Osteocyte (in vitro differentiated cells): ENCODE measurements at regions not wholly inside any gene's neighbourhood (a gene's known extent, or its start where the extent isn't known, plus 50 kb on each side); places are given as distances from the start of the nearest gene placed in this dataset.
"Not testable (repeated sequence)": the region's sequence is repeated elsewhere in the genome, so short reads cannot be mapped to it uniquely, and the experiment has no call there.

Experiments
- DNase-seq: peaks from one replicate; pipeline ENCODE4 v3.0.0; 2021; ENCODE audit warnings: mixed read lengths; ENCODE audit not compliant: unreplicated experiment; ENCODE audit errors: extremely low spot score
- H3K27ac Mint-ChIP-seq: one replicate; pipeline ENCODE4 v1.8.0; 2021; ENCODE audit warnings: mild to moderate bottlenecking, mixed read lengths; ENCODE audit not compliant: unreplicated experiment
- H3K27me3 Mint-ChIP-seq: one replicate; pipeline ENCODE4 v1.8.0; 2021; ENCODE audit warnings: mixed read lengths; ENCODE audit not compliant: unreplicated experiment
- H3K36me3 Mint-ChIP-seq: one replicate; pipeline ENCODE4 v1.8.0; 2021; ENCODE audit warnings: mixed read lengths; ENCODE audit not compliant: unreplicated experiment
- H3K4me1 Mint-ChIP-seq: one replicate; pipeline ENCODE4 v1.8.0; 2021; ENCODE audit warnings: mixed read lengths; ENCODE audit not compliant: unreplicated experiment
- H3K4me3 Mint-ChIP-seq: one replicate; pipeline ENCODE4 v1.8.0; 2021; ENCODE audit warnings: mild to moderate bottlenecking, moderate library complexity, mixed read lengths; ENCODE audit not compliant: unreplicated experiment
- H3K9me3 Mint-ChIP-seq: one replicate; pipeline ENCODE4 v1.8.0; 2021; ENCODE audit warnings: mixed read lengths; ENCODE audit not compliant: unreplicated experiment
- CTCF ChIP-seq: fragments of 200-600 bp; sonication (generic); IDR thresholded peaks from 2 replicates; pipeline ENCODE4 v1.5.0; 2021; ENCODE audit warnings: antibody characterized with exemption, mild to moderate bottlenecking, moderate library complexity

- H3K27me3 Mint-ChIP-seq, DNase-seq, H3K9me3 Mint-ChIP-seq, H3K36me3 Mint-ChIP-seq: not testable (repeated sequence)
- Mint-ChIP-seq H3K27ac (peak overlapping the region; percentile 74), H3K4me1 (peaks cover 30% of the 10 kb centered on the region), H3K4me3 (peak overlapping the region; percentile 43)
Measured at GRCh38 chr5:93682471-93683404, 58.7 kb downstream of the POU5F2 start.

- H3K4me3 Mint-ChIP-seq = no peak overlapping the region
- TF ChIP-seq CTCF = peak; percentile 49
- H3K4me1 Mint-ChIP-seq = peaks cover 42% of the 10 kb centered on the region
- H3K36me3 Mint-ChIP-seq = peaks cover 2% of the 10 kb centered on the region
- peaks cover 5% of the 10 kb centered on the region for H3K9me3 Mint-ChIP-seq
- no peak for DNase-seq
- H3K27me3 Mint-ChIP-seq = no peaks in the 10 kb centered on the region
- H3K27ac Mint-ChIP-seq = no peak overlapping the region
Measured at GRCh38 chr5:93681432-93681831, 60.0 kb downstream of the POU5F2 start.

- peak overlapping the region; percentile 34 for H3K27ac Mint-ChIP-seq
- peak overlapping the region; percentile 20 for H3K4me3 Mint-ChIP-seq
- peaks cover 37% of the 10 kb centered on the region for H3K4me1 Mint-ChIP-seq
- no peaks in the 10 kb centered on the region for H3K36me3 Mint-ChIP-seq
- H3K27me3 Mint-ChIP-seq = no peaks in the 10 kb centered on the region
- no peak for TF ChIP-seq CTCF
- no peaks in the 10 kb centered on the region for H3K9me3 Mint-ChIP-seq
- peak; percentile 89 for DNase-seq
Measured at GRCh38 chr5:93677359-93677891, 64.0 kb downstream of the POU5F2 start.

- Mint-ChIP-seq H3K27ac (no peak overlapping the region), H3K4me3 (no peak overlapping the region), H3K4me1 (peaks cover 31% of the 10 kb centered on the region), H3K9me3 (no peaks in the 10 kb centered on the region), H3K27me3 (no peaks in the 10 kb centered on the region), H3K36me3 (no peaks in the 10 kb centered on the region)
- DNase-seq = no peak
- TF ChIP-seq CTCF = no peak
Measured at GRCh38 chr5:93676704-93677103, 64.7 kb downstream of the POU5F2 start.

- H3K27me3 Mint-ChIP-seq = no peaks in the 10 kb centered on the region
- no peak for DNase-seq
Measured at GRCh38 chr5:93675460-93676450, 65.6 kb downstream of the POU5F2 start.

More at GRCh38 chr5:93675460-93676450, 65.6 kb downstream of the POU5F2 start:
- Mint-ChIP-seq H3K4me1 (peaks cover 24% of the 10 kb centered on the region), H3K9me3 (no peaks in the 10 kb centered on the region), H3K36me3 (no peaks in the 10 kb centered on the region), H3K4me3 (no peak overlapping the region), H3K27ac (no peak overlapping the region)
- TF ChIP-seq CTCF = no peak
